IMR-90 (cell line): ENCODE measurements at regions not wholly inside any gene's neighbourhood (a gene's known extent, or its start where the extent isn't known, plus 50 kb on each side); places are given as distances from the start of the nearest gene placed in this dataset.

Experiments used
- ATAC-seq: fragments of 200-7000 bp; cut with Tn5 transposase; 2 replicates; pipeline ENCODE4 v1.9.1; 2020; ENCODE audit warnings: low read depth, mild to moderate bottlenecking, moderate library complexity
- BruUV-seq: library from RNA; stranded (reverse); fragments of 400-500 nt; replicated peaks from 2 replicates; lab custom pipeline; 2021; lab: Mats Ljungman, UMichigan
- CTCF ChIA-PET: fragments of 300-600 bp; formaldehyde crosslinking; extraction: SDS; loops from one replicate; lab custom pipeline; 2021; ENCODE audit warnings: antibody characterized with exemption; lab: Yijun Ruan, JAX
- POLR2A ChIA-PET: fragments of 300-600 bp; sonication (Branson Sonifier 250); formaldehyde crosslinking; loops from one replicate; lab custom pipeline; 2022; ENCODE audit warnings: antibody characterized with exemption; ENCODE audit not compliant: unreplicated experiment; lab: Charles Lee
- DNase-seq: peaks from one replicate; pipeline ENCODE4 v3.0.0; 2013
- H2AFZ ChIP-seq: replicated peaks from 2 replicates; pipeline ENCODE3; 2013; ENCODE audit warnings: low read length, mild to moderate bottlenecking; ENCODE audit not compliant: poor library complexity
- H2AK5ac ChIP-seq: 2 replicates; pipeline ENCODE4 v1.6.1; 2013; ENCODE audit warnings: low read depth, low read length, inconsistent platforms
- H2AK9ac ChIP-seq: replicated peaks from 2 replicates; pipeline ENCODE3; 2013; ENCODE audit warnings: mild to moderate bottlenecking, low read depth, low read length, moderate library complexity; ENCODE audit not compliant: poor library complexity
- H2BK120ac ChIP-seq: 2 replicates; pipeline ENCODE4 v1.6.1; 2013; ENCODE audit warnings: low read depth, low read length, inconsistent platforms
- H2BK15ac ChIP-seq: 3 replicates; pipeline ENCODE4 v1.6.1; 2013; ENCODE audit warnings: low read depth, low read length, inconsistent platforms
- H2BK20ac ChIP-seq: 2 replicates; pipeline ENCODE4 v1.6.1; 2013; ENCODE audit warnings: low read depth, mild to moderate bottlenecking, inconsistent platforms, low read length, moderate library complexity
- H2BK5ac ChIP-seq: 2 replicates; pipeline ENCODE4 v1.6.1; 2013; ENCODE audit warnings: mild to moderate bottlenecking, low read depth, low read length, inconsistent platforms; ENCODE audit not compliant: poor library complexity, severe bottlenecking
- H3K14ac ChIP-seq: replicated peaks from 2 replicates; pipeline ENCODE4 v1.6.1; 2013; ENCODE audit warnings: low read depth, low read length, inconsistent platforms
- H3K18ac ChIP-seq: 2 replicates; pipeline ENCODE4 v1.6.1; 2013; ENCODE audit warnings: low read depth, low read length, control low read depth
- H3K23ac ChIP-seq: 2 replicates; pipeline ENCODE4 v1.6.1; 2013; ENCODE audit warnings: low read depth, low read length, inconsistent platforms
- H3K27ac ChIP-seq: 2 replicates; pipeline ENCODE4 v1.5.1; 2013; ENCODE audit warnings: mild to moderate bottlenecking, control low read depth, low read length; ENCODE audit not compliant: insufficient read depth
- H3K27me3 ChIP-seq: 2 replicates; pipeline ENCODE4 v1.6.1; 2013; ENCODE audit warnings: low read length; ENCODE audit not compliant: control insufficient read depth, insufficient read depth
- H3K36me3 ChIP-seq: 2 replicates; pipeline ENCODE4 v1.6.1; 2013; ENCODE audit warnings: low read length, mixed read lengths; ENCODE audit not compliant: control insufficient read depth, insufficient read depth
- H3K4ac ChIP-seq: 2 replicates; pipeline ENCODE4 v1.6.1; 2013; ENCODE audit warnings: low read depth, low read length, inconsistent platforms
- H3K4me1 ChIP-seq: 2 replicates; pipeline ENCODE4 v1.6.1; 2013; ENCODE audit warnings: low read length, mixed read lengths; ENCODE audit not compliant: control insufficient read depth, insufficient read depth
- H3K4me2 ChIP-seq: 2 replicates; pipeline ENCODE4 v1.6.1; 2013; ENCODE audit warnings: low read depth, mild to moderate bottlenecking, control low read depth, low read length, moderate library complexity
- H3K4me3 ChIP-seq: 2 replicates; pipeline ENCODE4 v1.5.1; 2013; ENCODE audit warnings: low read depth, mild to moderate bottlenecking, control low read depth, low read length, moderate library complexity; ENCODE audit not compliant: insufficient read depth
- H3K56ac ChIP-seq: 2 replicates; pipeline ENCODE4 v1.6.1; 2013; ENCODE audit warnings: low read length, inconsistent platforms; ENCODE audit not compliant: insufficient read depth; ENCODE audit errors: extremely low read depth
- H3K79me1 ChIP-seq, 2 experiments: 2 replicates each; pipeline ENCODE4 v1.6.1; 2013; ENCODE audit warnings: low read length in 2 of 2, inconsistent platforms in 1 of 2, low read depth in 1 of 2
- H3K9ac ChIP-seq: 2 replicates; pipeline ENCODE4 v1.6.1; 2013; ENCODE audit warnings: low read depth, low read length, control low read depth
- H3K9me1 ChIP-seq: 2 replicates; pipeline ENCODE4 v1.6.1; 2013; ENCODE audit warnings: low read length, inconsistent platforms; ENCODE audit not compliant: insufficient read depth
- H3K9me3 ChIP-seq: 2 replicates; pipeline ENCODE4 v1.6.1; 2013; ENCODE audit warnings: low read length; ENCODE audit not compliant: control insufficient read depth, insufficient read depth
- H4K20me1 ChIP-seq: 2 replicates; pipeline ENCODE4 v1.6.1; 2013; ENCODE audit warnings: low read length, inconsistent platforms; ENCODE audit not compliant: insufficient read depth
- H4K5ac ChIP-seq: 2 replicates; pipeline ENCODE4 v1.6.1; 2013; ENCODE audit warnings: mild to moderate bottlenecking, low read depth, low read length, control low read depth
- H4K8ac ChIP-seq, 2 experiments: 2 replicates each; pipeline ENCODE4 v1.6.1; 2013; ENCODE audit warnings: low read depth in 2 of 2, low read length in 2 of 2, control low read depth in 1 of 2, inconsistent platforms in 1 of 2
- H4K91ac ChIP-seq: 2 replicates; pipeline ENCODE4 v1.6.1; 2013; ENCODE audit warnings: low read depth, low read length, inconsistent platforms; ENCODE audit not compliant: insufficient read depth
- CHD1 ChIP-seq: IDR thresholded peaks from 2 replicates; pipeline ENCODE4 v1.6.1; 2012; ENCODE audit warnings: low read depth, low read length, improper control_type of control experiment
- FOS ChIP-seq: fragments of 150-350 bp; IDR thresholded peaks from 2 replicates; pipeline ENCODE4 v1.6.1; 2016; ENCODE audit warnings: low read depth, low read length
- POLR2A ChIP-seq: IDR thresholded peaks from 2 replicates; pipeline ENCODE4 v1.6.1; 2012; ENCODE audit warnings: mild to moderate bottlenecking, low read depth, low read length
- WGBS, 2 experiments: methylation state at CpG; one replicate each; pipeline versions ENCODE4 v1.1.5 to v1.1.7; 2013; ENCODE audit warnings: missing lambda C conversion rate in 2 of 2; ENCODE audit not compliant: insufficient read length in 1 of 2; ENCODE audit errors: extremely low coverage in 2 of 2; 5-methylcytosine and 5-hydroxymethylcytosine counted together
- dilution Hi-C: fragments of 300-500 bp; cut with HindIII; formaldehyde crosslinking; loops from one replicate; pipeline ENCODE4 v1.14.3; 2018; ENCODE audit warnings: low sequenced_read_pairs; ENCODE audit not compliant: unreplicated experiment
- in situ Hi-C: fragments of 300-500 bp; cut with MboI; formaldehyde crosslinking; loops from 3 replicates; pipeline ENCODE4 v1.14.3; 2019; ENCODE audit warnings: low sequenced_read_pairs, inconsistent platforms, mixed read lengths
- intact Hi-C: fragments of 100-400 bp; cut with micrococcal nuclease; formaldehyde crosslinking; loops from 2 replicates; pipeline ENCODE4 v1.10.0; 2022

DNA sequence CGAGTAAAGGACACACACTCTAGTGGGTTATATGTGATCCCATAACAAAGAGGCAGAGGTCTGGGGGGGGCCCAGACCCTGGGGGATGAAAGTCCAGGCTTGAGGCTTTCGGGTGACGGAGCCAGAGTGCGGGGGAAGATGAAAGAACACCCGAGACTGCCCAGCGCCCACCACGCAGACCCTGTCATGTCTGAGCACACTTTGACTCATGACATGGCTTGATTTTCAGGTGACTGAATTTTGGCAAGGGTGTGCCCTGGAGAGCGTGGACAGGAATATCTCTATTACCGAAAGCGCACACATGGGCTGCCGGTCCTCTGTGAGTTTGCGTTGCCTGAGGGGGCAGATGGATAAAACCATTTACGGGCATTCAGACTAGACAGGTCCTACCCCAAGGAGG is 192.0 kb upstream of the SOX1 start:
- H4K20me1 ChIP-seq: no peaks in the 10 kb centered on the region
- H2BK120ac ChIP-seq: no peak overlapping the region
- dilution Hi-C loops: no loop called here
- H4K91ac ChIP-seq: no peak overlapping the region
- no peaks in the 10 kb centered on the region for H3K9me1 ChIP-seq
- ChIA-PET POLR2A (no interaction called here), CTCF (no interaction called here)
- H3K4me2 ChIP-seq: no peak overlapping the region
- H3K27ac ChIP-seq: no peak overlapping the region
- no peak overlapping the region for H4K5ac ChIP-seq
- ATAC-seq (no peak), DNase-seq (no peak)
- intact Hi-C loops: no loop called here
- H3K27me3 ChIP-seq: no peaks in the 10 kb centered on the region
- no peak overlapping the region for H4K8ac ChIP-seq
- H3K79me1 ChIP-seq: no peaks in the 10 kb centered on the region
- BruUV-seq: no TSS peak
- no peak overlapping the region for H3K4ac ChIP-seq
- H3K36me3 ChIP-seq: no peaks in the 10 kb centered on the region
- H3K14ac ChIP-seq: no peak overlapping the region
- no peak overlapping the region for H2AFZ ChIP-seq
- no peak overlapping the region for H2AK5ac ChIP-seq
- no peak overlapping the region for H2BK5ac ChIP-seq
- H2BK20ac ChIP-seq: no peak overlapping the region
- H3K9ac ChIP-seq: no peak overlapping the region
- no peak overlapping the region for H3K18ac ChIP-seq
- no peak overlapping the region for H3K56ac ChIP-seq
- H3K4me3 ChIP-seq: no peak overlapping the region
- no peak overlapping the region for H3K23ac ChIP-seq
- WGBS, 2 experiments: 62% methylated on average over 8 of the region's 13 CpGs; no CpG with 5 or more reads in 1 of the 2 experiments
- TF ChIP-seq FOS (no peak), CHD1 (no peak), POLR2A (no peak)
- no peaks in the 10 kb centered on the region for H3K4me1 ChIP-seq
- H2BK15ac ChIP-seq: no peak overlapping the region
- H3K9me3 ChIP-seq: peaks cover 33% of the 10 kb centered on the region
- no peak overlapping the region for H2AK9ac ChIP-seq
- in situ Hi-C loops: no loop called here
